Liver (tissue), 3 donors: ENCODE measurements at regions not wholly inside any gene's neighbourhood (a gene's known extent, or its start where the extent isn't known, plus 50 kb on each side); places are given as distances from the start of the nearest gene placed in this dataset.

ENCODE experiments used
- CTCF ChIP-seq: fragments of 150-350 bp; IDR thresholded peaks from 2 replicates; pipeline ENCODE4 v1.5.1; 2017; ENCODE audit warnings: improper control_type of control experiment, low read depth, low read length; ENCODE audit not compliant: missing input control
- EGR1 ChIP-seq, 2 donors: IDR thresholded peaks; 2 replicates each; pipeline ENCODE4 v1.6.1; 2016 to 2018; ENCODE audit warnings: antibody characterized with exemption in 2 of 2, low read depth in 2 of 2
- FOXA1 ChIP-seq: IDR thresholded peaks from 2 replicates; pipeline ENCODE4 v1.6.1; 2016; ENCODE audit warnings: antibody characterized with exemption
- GABPA ChIP-seq, 2 donors: IDR thresholded peaks in 1 of 2; conservative IDR thresholded peaks in 1 of 2; 2 replicates each; pipeline ENCODE4 v1.6.1; 2016; ENCODE audit warnings: antibody characterized with exemption in 2 of 2, mild to moderate bottlenecking in 1 of 2, moderate library complexity in 1 of 2
- MAX ChIP-seq: IDR thresholded peaks from 2 replicates; pipeline ENCODE4 v1.6.1; 2016; ENCODE audit warnings: antibody characterized with exemption
- SP1 ChIP-seq: IDR thresholded peaks from 2 replicates; pipeline ENCODE4 v1.6.1; 2018; ENCODE audit warnings: antibody characterized with exemption, mild to moderate bottlenecking
- TAF1 ChIP-seq: conservative IDR thresholded peaks from 2 replicates; pipeline ENCODE4 v1.6.1; 2016; ENCODE audit warnings: antibody characterized with exemption, mild to moderate bottlenecking
- donor health status: healthy.
- donor health status: healthy.

- TF ChIP-seq SP1 (no peak), TAF1 (no peak), CTCF (no peak), MAX (no peak), EGR1 (IDR thresholded peaks at IDR 0.05; ENCODE audit: low read depth in 2 of 2) (no peak), GABPA (IDR thresholded peaks at IDR 0.05 in 1 of 2, conservative IDR thresholded peaks at IDR 0.05 in 1 of 2) (no peak), FOXA1 (no peak)
Measured at GRCh38 chr10:54866666-54867065, 65.6 kb upstream of the PCDH15 start.
